ENCODE measurements at regions not wholly inside any gene's neighbourhood (a gene's known extent, or its start where the extent isn't known, plus 50 kb on each side); places are given as distances from the start of the nearest gene placed in this dataset.

DNA sequence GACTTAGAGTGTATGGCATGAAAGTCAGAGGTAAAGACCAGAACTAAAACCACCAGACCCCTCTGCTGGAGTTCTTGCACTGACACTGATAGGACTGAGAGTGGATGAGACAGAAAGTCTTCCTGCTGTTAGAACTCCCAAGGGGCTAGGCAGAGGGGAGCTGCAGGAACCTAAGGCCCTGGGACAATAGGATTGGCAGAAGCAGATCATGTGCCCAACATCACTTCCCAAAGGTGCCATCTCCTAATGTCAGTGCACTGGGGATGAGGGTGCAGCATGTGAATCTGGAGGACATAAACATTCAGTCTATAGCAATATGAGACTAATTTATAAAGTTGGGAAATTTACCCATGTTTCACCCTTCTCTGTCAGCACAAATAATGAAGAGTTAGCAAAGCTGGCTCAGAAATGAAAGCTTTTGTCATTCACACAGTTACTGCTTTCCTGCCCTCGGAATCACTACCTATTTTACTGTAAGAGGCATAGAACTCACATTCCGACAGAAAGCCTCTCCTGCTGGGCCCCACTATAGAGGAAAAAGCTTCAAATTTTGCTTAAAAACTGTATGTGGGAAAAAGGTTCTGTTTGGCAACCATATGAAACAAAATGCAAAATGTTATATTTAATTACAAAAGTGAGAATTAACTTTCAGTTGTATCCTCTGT, 49.9 kb upstream of the SSX2IP start:
- Histone ChIP-seq H3K4me1 (no peaks in the 10 kb centered on the region), H3K4me3 (no peak overlapping the region), H3K27ac (no peak overlapping the region), H3K4me2 (no peak overlapping the region), H3K9me3 (no peaks in the 10 kb centered on the region)
- POLR2A ChIA-PET: no interaction called here
- DNase-seq (ENCODE audit: low read depth in 1 of 2, low spot score in 1 of 2) (no peak), ATAC-seq (no peak), FAIRE-seq (no peak)
- 58% methylated on average over 2 of the region's 2 CpGs for WGBS (ENCODE audit: missing lambda C conversion rate)
- TF ChIP-seq MYC (IDR thresholded peaks at IDR 0.05; ENCODE audit: borderline replicate concordance, low read length) (no peak), HEYL (CRISPR knock-in tag; IDR thresholded peaks at IDR 0.05) (no peak), NPAS2 (CRISPR knock-in tag; IDR thresholded peaks at IDR 0.05; ENCODE audit: borderline replicate concordance) (no peak), RARB (CRISPR knock-in tag; IDR thresholded peaks at IDR 0.05) (no peak), ZFP36 (IDR thresholded peaks at IDR 0.05; ENCODE audit: borderline replicate concordance, partially characterized antibody) (no peak), MAZ (IDR thresholded peaks at IDR 0.05; ENCODE audit: borderline replicate concordance, low read depth, low read length) (no peak), ZSCAN20 (CRISPR knock-in tag; IDR thresholded peaks at IDR 0.05) (no peak), EHF (CRISPR knock-in tag; IDR thresholded peaks at IDR 0.05) (no peak), POLR2A (IDR thresholded peaks at IDR 0.05; ENCODE audit: low read length) (no peak), HDAC2 (IDR thresholded peaks at IDR 0.05) (no peak), NR3C1 (IDR thresholded peaks at IDR 0.05) (no peak), HOXB5 (CRISPR knock-in tag; IDR thresholded peaks at IDR 0.05) (no peak), ZNF302 (CRISPR knock-in tag; IDR thresholded peaks at IDR 0.05) (no peak), RNF2 (IDR thresholded peaks at IDR 0.05; ENCODE audit: borderline replicate concordance, low read depth) (no peak), KDM1A (IDR thresholded peaks at IDR 0.05; ENCODE audit: low read depth) (no peak), JUNB (IDR thresholded peaks at IDR 0.05) (no peak), RFX5 (IDR thresholded peaks at IDR 0.05) (no peak), FOSL2 (IDR thresholded peaks at IDR 0.05) (no peak), FOSL2 (CRISPR knock-in tag; IDR thresholded peaks at IDR 0.05) (no peak)
- TF ChIP-seq, protein P1, sequence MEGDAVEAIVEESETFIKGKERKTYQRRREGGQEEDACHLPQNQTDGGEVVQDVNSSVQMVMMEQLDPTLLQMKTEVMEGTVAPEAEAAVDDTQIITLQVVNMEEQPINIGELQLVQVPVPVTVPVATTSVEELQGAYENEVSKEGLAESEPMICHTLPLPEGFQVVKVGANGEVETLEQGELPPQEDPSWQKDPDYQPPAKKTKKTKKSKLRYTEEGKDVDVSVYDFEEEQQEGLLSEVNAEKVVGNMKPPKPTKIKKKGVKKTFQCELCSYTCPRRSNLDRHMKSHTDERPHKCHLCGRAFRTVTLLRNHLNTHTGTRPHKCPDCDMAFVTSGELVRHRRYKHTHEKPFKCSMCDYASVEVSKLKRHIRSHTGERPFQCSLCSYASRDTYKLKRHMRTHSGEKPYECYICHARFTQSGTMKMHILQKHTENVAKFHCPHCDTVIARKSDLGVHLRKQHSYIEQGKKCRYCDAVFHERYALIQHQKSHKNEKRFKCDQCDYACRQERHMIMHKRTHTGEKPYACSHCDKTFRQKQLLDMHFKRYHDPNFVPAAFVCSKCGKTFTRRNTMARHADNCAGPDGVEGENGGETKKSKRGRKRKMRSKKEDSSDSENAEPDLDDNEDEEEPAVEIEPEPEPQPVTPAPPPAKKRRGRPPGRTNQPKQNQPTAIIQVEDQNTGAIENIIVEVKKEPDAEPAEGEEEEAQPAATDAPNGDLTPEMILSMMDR (IDR thresholded peaks at IDR 0.05): no peak
- TF ChIP-seq, protein P2, sequence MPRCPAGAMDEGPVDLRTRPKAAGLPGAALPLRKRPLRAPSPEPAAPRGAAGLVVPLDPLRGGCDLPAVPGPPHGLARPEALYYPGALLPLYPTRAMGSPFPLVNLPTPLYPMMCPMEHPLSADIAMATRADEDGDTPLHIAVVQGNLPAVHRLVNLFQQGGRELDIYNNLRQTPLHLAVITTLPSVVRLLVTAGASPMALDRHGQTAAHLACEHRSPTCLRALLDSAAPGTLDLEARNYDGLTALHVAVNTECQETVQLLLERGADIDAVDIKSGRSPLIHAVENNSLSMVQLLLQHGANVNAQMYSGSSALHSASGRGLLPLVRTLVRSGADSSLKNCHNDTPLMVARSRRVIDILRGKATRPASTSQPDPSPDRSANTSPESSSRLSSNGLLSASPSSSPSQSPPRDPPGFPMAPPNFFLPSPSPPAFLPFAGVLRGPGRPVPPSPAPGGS (IDR thresholded peaks at IDR 0.05): no peak
- CTCF ChIA-PET: interaction anchor here (0.6 to 1.2 kb wide), 4 partner anchors 14 to 307 kb away, joined by 3 to 4 read pairs (median 3); no protein-coding TSS in a partner anchor

Data from A549 (cell line).